ENCODE measurements at regions not wholly inside any gene's neighbourhood (a gene's known extent, or its start where the extent isn't known, plus 50 kb on each side); places are given as distances from the start of the nearest gene placed in this dataset.

GRCh38 chr3:170738766-170739165 is 131.2 kb downstream of the RPL22L1 start:
- TF ChIP-seq CTCF (IDR thresholded peaks at IDR 0.05) (no peak), POLR2A (IDR thresholded peaks at IDR 0.05; ENCODE audit: low read depth) (no peak), POLR2AphosphoS5 (IDR thresholded peaks at IDR 0.05) (no peak)

Data from esophagus muscularis mucosa (tissue), 3 donors.